K562 (cell line): ENCODE measurements at regions not wholly inside any gene's neighbourhood (a gene's known extent, or its start where the extent isn't known, plus 50 kb on each side); places are given as distances from the start of the nearest gene placed in this dataset.
A peak's percentile ranks its signal among the peaks of the same experiment; 100 is the strongest.

Source experiments
- CBX3 ChIP-seq, 2 experiments: IDR thresholded peaks; 1 replicate in 1 of 2; 2 replicates in 1 of 2; pipeline ENCODE4 v1.6.1; 2012; ENCODE audit warnings: inconsistent platforms in 2 of 2, low read length in 2 of 2, borderline replicate concordance in 1 of 2, control low read depth in 1 of 2
- DPF2 ChIP-seq: fragments of 450-650 bp; IDR thresholded peaks from 2 replicates; pipeline ENCODE4 v1.6.1; 2016
- ETS2 ChIP-seq: IDR thresholded peaks from 2 replicates; pipeline ENCODE4 v1.6.1; 2016; ENCODE audit warnings: borderline replicate concordance, missing genetic modification characterization, mild to moderate bottlenecking, moderate library complexity, missing compliant biosample characterization; ENCODE audit not compliant: poor library complexity, severe bottlenecking
- GTF2A2 ChIP-seq: IDR thresholded peaks from 2 replicates; pipeline ENCODE4 v1.6.1; 2016; ENCODE audit warnings: mild to moderate bottlenecking, missing genetic modification characterization, missing compliant biosample characterization
- HMGN3 ChIP-seq: IDR thresholded peaks from 2 replicates; pipeline ENCODE4 v1.6.1; 2011; ENCODE audit warnings: borderline replicate concordance, low read depth, mild to moderate bottlenecking, mixed read lengths, low read length; ENCODE audit not compliant: insufficient read length; ENCODE audit errors: extremely low read depth
- MAZ ChIP-seq, 2 experiments: fragments of 450-650 bp in 1 of 2; sonication (generic) in 1 of 2; formaldehyde crosslinking; IDR thresholded peaks in 1 of 2; conservative IDR thresholded peaks in 1 of 2; 2 replicates each; pipeline versions ENCODE4 v1.4.0 to v1.5.0; 2020; ENCODE audit warnings: mild to moderate bottlenecking in 1 of 2, missing genetic modification reagents in 1 of 2
- NFIC ChIP-seq: fragments of 450-650 bp; IDR thresholded peaks from 2 replicates; pipeline ENCODE4 v1.6.1; 2017; ENCODE audit warnings: mild to moderate bottlenecking, inconsistent platforms
- NFXL1 ChIP-seq: fragments of 450-650 bp; formaldehyde crosslinking; IDR thresholded peaks from 2 replicates; pipeline ENCODE4 v1.4.0; 2021; ENCODE audit warnings: mild to moderate bottlenecking
- NUFIP1 ChIP-seq: fragments of 450-650 bp; IDR thresholded peaks from 2 replicates; pipeline ENCODE4 v1.6.1; 2018; ENCODE audit not compliant: partially characterized antibody
- PHB ChIP-seq: fragments of 250-450 bp; sonication (Bioruptor Pico); IDR thresholded peaks from 2 replicates; pipeline ENCODE4 v1.5.0; 2021
- RFX7 ChIP-seq: fragments of 250-450 bp; sonication (Bioruptor Pico); IDR thresholded peaks from 2 replicates; pipeline ENCODE4 v1.5.1; 2021; ENCODE audit warnings: mild to moderate bottlenecking
- SMARCA4 ChIP-seq: fragments of 450-650 bp; IDR thresholded peaks from 2 replicates; pipeline ENCODE4 v1.6.1; 2016
- SREBF2 ChIP-seq: sonication (generic); formaldehyde crosslinking; IDR thresholded peaks from 2 replicates; pipeline ENCODE4 v1.4.0; 2020; ENCODE audit warnings: mild to moderate bottlenecking, missing genetic modification reagents
- TCFL5 ChIP-seq: fragments of 250-450 bp; sonication (Bioruptor Pico); conservative IDR thresholded peaks from 2 replicates; pipeline ENCODE4 v1.6.1; 2021; ENCODE audit warnings: mild to moderate bottlenecking, moderate library complexity, matching md5 sums
- THRAP3 ChIP-seq: fragments of 450-650 bp; IDR thresholded peaks from 2 replicates; pipeline ENCODE4 v1.6.1; 2016; ENCODE audit warnings: mild to moderate bottlenecking, inconsistent platforms, borderline replicate concordance
- ZBTB7A ChIP-seq: IDR thresholded peaks from 2 replicates; pipeline ENCODE4 v1.6.1; 2011; ENCODE audit warnings: low read depth, mild to moderate bottlenecking, low read length, moderate library complexity, borderline replicate concordance; ENCODE audit not compliant: control insufficient read depth
- ZNF431 ChIP-seq: sonication (generic); formaldehyde crosslinking; IDR thresholded peaks from 2 replicates; pipeline ENCODE4 v1.8.0; 2022; ENCODE audit warnings: mild to moderate bottlenecking, missing genetic modification reagents
- ZNF551 ChIP-seq: fragments of 250-450 bp; sonication (Bioruptor Pico); IDR thresholded peaks from 2 replicates; pipeline ENCODE4 v1.5.0; 2021; ENCODE audit warnings: mild to moderate bottlenecking, moderate library complexity
- TF ChIP-seq, protein P1 (sequence below): IDR thresholded peaks from 2 replicates; pipeline ENCODE4 v1.6.1; 2016; ENCODE audit warnings: missing genetic modification characterization, missing compliant biosample characterization
- TF ChIP-seq, protein P2 (sequence below): fragments of 250-450 bp; sonication (Bioruptor Pico); IDR thresholded peaks from 2 replicates; pipeline ENCODE4 v1.5.0; 2021; ENCODE audit warnings: mild to moderate bottlenecking, moderate library complexity
- TF ChIP-seq, protein P3 (sequence below), 2 experiments: IDR thresholded peaks; 2 replicates each; pipeline ENCODE4 v1.6.1; 2012; ENCODE audit warnings: improper control_type of control experiment in 2 of 2, low read depth in 2 of 2, low read length in 2 of 2, borderline replicate concordance in 1 of 2

DNA sequence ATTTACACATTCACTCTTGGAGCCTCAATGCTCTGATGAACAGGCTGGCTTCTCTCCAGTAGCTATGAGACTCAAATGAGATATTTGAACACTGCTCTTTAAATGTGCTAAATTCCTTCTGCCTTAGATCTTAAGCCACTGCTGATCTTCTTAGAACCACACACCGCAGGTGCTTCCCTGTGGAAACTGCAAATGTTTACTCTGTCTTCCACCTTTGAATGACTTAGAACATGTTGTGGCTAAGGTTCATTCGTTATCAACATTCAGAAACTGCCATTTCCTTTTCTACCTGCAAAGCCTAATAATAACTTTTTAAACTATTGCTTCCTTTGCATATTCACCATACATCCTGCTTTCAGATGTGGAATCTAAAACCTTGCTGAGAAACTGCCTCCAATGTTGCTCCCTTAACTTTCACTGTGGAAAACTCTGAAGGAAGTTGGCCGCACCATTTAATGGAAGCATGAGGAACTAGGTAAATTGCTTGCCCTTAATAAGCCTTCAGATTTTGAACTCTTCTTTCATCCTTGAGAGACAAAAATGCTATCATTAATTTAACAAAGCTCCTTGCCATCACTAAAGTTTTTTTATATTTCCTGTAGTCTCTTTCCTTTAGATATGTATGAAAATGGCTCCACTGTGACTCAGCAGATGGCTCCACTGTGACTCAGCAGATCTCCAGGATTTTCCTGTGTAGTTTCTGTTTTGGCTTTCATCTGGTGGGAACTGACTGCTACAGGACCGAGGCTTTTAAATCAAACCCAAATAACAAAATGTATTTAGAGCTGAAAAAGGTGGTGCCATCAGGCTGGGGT, 143.8 kb downstream of the TNFSF18 start (continued):
- TF ChIP-seq, protein P1, sequence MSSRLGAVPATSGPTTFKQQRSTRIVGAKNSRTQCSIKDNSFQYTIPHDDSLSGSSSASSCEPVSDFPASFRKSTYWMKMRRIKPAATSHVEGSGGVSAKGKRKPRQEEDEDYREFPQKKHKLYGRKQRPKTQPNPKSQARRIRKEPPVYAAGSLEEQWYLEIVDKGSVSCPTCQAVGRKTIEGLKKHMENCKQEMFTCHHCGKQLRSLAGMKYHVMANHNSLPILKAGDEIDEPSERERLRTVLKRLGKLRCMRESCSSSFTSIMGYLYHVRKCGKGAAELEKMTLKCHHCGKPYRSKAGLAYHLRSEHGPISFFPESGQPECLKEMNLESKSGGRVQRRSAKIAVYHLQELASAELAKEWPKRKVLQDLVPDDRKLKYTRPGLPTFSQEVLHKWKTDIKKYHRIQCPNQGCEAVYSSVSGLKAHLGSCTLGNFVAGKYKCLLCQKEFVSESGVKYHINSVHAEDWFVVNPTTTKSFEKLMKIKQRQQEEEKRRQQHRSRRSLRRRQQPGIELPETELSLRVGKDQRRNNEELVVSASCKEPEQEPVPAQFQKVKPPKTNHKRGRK (tag): no peak
- TF ChIP-seq ZNF431 (no peak), PHB (CRISPR knock-in tag) (no peak), ETS2 (tag) (no peak), TCFL5 (no peak), GTF2A2 (peak; percentile 72; the same call in 1 of the 2 replicates), DPF2 (peak; percentile 74), CBX3 (IDR thresholded peaks at IDR 0.05; ENCODE audit: borderline replicate concordance in 1 of 2, low read length in 2 of 2) (peak in 1 of 2 experiments; percentile 87; a peak in 2 of 3 replicates), NUFIP1 (peak; percentile 58), NFIC (no peak), ZNF551 (CRISPR knock-in tag) (no peak), RFX7 (CRISPR knock-in tag) (no peak), NFXL1 (CRISPR knock-in tag) (peak; percentile 80; the same call in 1 of the 2 replicates), SMARCA4 (peak; percentile 66; the same call in 1 of the 2 replicates), MAZ (CRISPR knock-in tag; conservative IDR thresholded peaks at IDR 0.05 in 1 of 2, IDR thresholded peaks at IDR 0.05 in 1 of 2) (0 out of 4 replicates have a peak, but pooled peaks of 1 of the 2 experiments have one; percentile 11), ZBTB7A (no peak), SREBF2 (CRISPR knock-in tag) (no peak), THRAP3 (no peak), HMGN3 (no peak)
- TF ChIP-seq, protein P2, sequence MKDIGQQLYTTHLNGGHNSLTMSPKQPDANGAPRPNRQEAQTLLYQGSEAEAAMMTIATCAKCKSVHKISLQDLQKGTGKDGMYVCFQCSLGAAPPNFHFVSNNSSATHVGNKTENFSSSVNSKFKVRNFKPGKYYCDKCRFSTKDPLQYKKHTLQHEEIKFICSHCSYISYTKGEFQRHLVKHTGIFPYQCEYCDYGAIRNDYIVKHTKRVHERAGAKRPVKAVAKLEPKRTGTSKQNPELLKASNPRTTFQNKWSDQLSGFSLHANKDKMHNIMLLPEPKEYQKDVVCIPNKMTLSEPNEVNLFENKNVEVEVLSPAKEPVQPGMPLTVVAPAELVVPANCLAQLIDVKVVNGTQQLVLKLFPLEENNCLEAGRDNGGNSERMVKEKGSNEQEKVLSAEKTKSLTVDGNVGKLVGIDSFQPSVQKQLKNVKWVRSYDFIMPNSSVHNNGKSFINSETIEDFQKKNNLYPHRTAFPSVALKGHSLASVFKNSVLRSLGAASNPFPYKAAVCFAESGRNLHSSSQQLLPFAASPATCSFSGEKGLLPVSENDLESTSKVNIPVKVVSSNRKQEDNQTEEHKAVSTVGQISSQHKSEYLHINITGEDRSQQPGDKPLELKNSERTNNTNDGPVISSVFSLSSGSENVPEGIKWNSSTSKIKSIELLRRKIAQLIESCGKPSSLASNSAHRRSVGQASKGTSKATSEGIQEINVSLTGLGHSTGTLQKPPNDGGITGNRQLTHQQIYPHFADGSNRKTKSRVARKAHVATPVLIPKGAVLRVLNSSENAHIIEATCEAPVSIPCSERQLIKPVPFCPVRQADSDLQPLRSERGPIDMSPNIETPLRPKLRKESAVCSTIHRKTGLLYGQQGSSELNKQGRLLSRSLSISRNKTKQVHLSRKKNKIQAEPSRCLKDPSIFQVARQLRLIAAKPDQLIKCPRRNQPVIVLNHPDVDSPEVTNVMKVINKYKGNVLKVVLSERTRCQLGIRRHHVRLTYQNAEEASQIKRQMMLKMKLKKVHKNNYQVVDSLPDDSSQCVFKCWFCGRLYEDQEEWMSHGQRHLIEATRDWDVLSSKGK (CRISPR knock-in tag): no peak
- TF ChIP-seq, protein P3, sequence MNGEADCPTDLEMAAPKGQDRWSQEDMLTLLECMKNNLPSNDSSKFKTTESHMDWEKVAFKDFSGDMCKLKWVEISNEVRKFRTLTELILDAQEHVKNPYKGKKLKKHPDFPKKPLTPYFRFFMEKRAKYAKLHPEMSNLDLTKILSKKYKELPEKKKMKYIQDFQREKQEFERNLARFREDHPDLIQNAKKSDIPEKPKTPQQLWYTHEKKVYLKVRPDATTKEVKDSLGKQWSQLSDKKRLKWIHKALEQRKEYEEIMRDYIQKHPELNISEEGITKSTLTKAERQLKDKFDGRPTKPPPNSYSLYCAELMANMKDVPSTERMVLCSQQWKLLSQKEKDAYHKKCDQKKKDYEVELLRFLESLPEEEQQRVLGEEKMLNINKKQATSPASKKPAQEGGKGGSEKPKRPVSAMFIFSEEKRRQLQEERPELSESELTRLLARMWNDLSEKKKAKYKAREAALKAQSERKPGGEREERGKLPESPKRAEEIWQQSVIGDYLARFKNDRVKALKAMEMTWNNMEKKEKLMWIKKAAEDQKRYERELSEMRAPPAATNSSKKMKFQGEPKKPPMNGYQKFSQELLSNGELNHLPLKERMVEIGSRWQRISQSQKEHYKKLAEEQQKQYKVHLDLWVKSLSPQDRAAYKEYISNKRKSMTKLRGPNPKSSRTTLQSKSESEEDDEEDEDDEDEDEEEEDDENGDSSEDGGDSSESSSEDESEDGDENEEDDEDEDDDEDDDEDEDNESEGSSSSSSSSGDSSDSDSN (IDR thresholded peaks at IDR 0.05; ENCODE audit: borderline replicate concordance in 1 of 2, low read depth in 2 of 2, low read length in 2 of 2): no peak
